ENCODE measurements at regions not wholly inside any gene's neighbourhood (a gene's known extent, or its start where the extent isn't known, plus 50 kb on each side); places are given as distances from the start of the nearest gene placed in this dataset.

- no peak overlapping the region for H3K4me3 ChIP-seq (replicated peaks; ENCODE audit: insufficient read depth, low read length)
- no peak for TF ChIP-seq SPI1 (IDR thresholded peaks at IDR 0.05; ENCODE audit: borderline replicate concordance, low read depth)
- no peak for TF ChIP-seq REST (IDR thresholded peaks at IDR 0.05; ENCODE audit: insufficient replicate concordance, low read depth)
- TF ChIP-seq CTCF (IDR thresholded peaks at IDR 0.05; ENCODE audit: insufficient read depth, low read length): no peak
- no peaks in the 10 kb centered on the region for H3K27me3 ChIP-seq (ENCODE audit: insufficient read depth, poor library complexity, severe bottlenecking)
- no peak for DNase-seq (ENCODE audit: low read depth in 1 of 2, low spot score in 1 of 2)
- H3K27ac ChIP-seq (replicated peaks): no peak overlapping the region
Measured at GRCh38 chr4:43353552-43353951, 461.0 kb downstream of the GRXCR1 start.

- TF ChIP-seq POLR2AphosphoS5 (IDR thresholded peaks at IDR 0.05; ENCODE audit: low read depth) (no peak), CTCF (IDR thresholded peaks at IDR 0.05; ENCODE audit: insufficient read depth, low read length) (no peak), SPI1 (IDR thresholded peaks at IDR 0.05; ENCODE audit: borderline replicate concordance, low read depth) (no peak), GABPA (IDR thresholded peaks at IDR 0.05; ENCODE audit: low read depth) (no peak), REST (IDR thresholded peaks at IDR 0.05; ENCODE audit: insufficient replicate concordance, low read depth) (no peak)
- no peak overlapping the region for H3K4me3 ChIP-seq (replicated peaks; ENCODE audit: insufficient read depth, low read length)
Measured at GRCh38 chr4:43356786-43357185, 464.3 kb downstream of the GRXCR1 start.

GRCh38 chr4:43357252-43357974, 464.9 kb downstream of the GRXCR1 start:
- Histone ChIP-seq H3K27me3 (ENCODE audit: insufficient read depth, poor library complexity, severe bottlenecking) (no peaks in the 10 kb centered on the region), H3K27ac (replicated peaks) (no peak overlapping the region), H3K4me3 (replicated peaks; ENCODE audit: insufficient read depth, low read length) (no peak overlapping the region)
- TF ChIP-seq REST (IDR thresholded peaks at IDR 0.05; ENCODE audit: insufficient replicate concordance, low read depth): no peak
- TF ChIP-seq POLR2AphosphoS5 (IDR thresholded peaks at IDR 0.05; ENCODE audit: low read depth): no peak
- TF ChIP-seq CTCF (IDR thresholded peaks at IDR 0.05; ENCODE audit: insufficient read depth, low read length): no peak
- no peak for TF ChIP-seq GABPA (IDR thresholded peaks at IDR 0.05; ENCODE audit: low read depth)
- TF ChIP-seq SPI1 (IDR thresholded peaks at IDR 0.05; ENCODE audit: borderline replicate concordance, low read depth): no peak
- no peak for DNase-seq (ENCODE audit: low read depth in 1 of 2, low spot score in 1 of 2)

More at GRCh38 chr4:43356786-43357185, 464.3 kb downstream of the GRXCR1 start:
- no peak overlapping the region for H3K27ac ChIP-seq (replicated peaks)
- DNase-seq (ENCODE audit: low read depth in 1 of 2, low spot score in 1 of 2): no peak
- no peaks in the 10 kb centered on the region for H3K27me3 ChIP-seq (ENCODE audit: insufficient read depth, poor library complexity, severe bottlenecking)
